Motor neuron (in vitro differentiated cells): ENCODE measurements at regions not wholly inside any gene's neighbourhood (a gene's known extent, or its start where the extent isn't known, plus 50 kb on each side); places are given as distances from the start of the nearest gene placed in this dataset.
"Not testable (repeated sequence)": the region's sequence is repeated elsewhere in the genome, so short reads cannot be mapped to it uniquely, and the experiment has no call there.

Source experiments
- ATAC-seq, 8 experiments: fragments of 200-7000 bp; cut with Tn5 transposase; replicated peaks in 6 of 8; 2 replicates each; pipeline ENCODE4 v1.8.0; 2021; ENCODE audit warnings: mild to moderate bottlenecking in 8 of 8, moderate library complexity in 8 of 8
- H3K27ac ChIP-seq, 2 donors: fragments of 250-450 bp; sonication (Bioruptor Pico); 2 replicates each; pipeline ENCODE4 v1.9.0; 2021; ENCODE audit warnings: antibody characterized with exemption in 2 of 2, mild to moderate bottlenecking in 2 of 2, moderate library complexity in 1 of 2
- H3K4me1 ChIP-seq, 2 donors: fragments of 250-450 bp; sonication (Bioruptor Pico); replicated peaks in 1 of 2; 2 replicates each; pipeline ENCODE4 v1.6.1; 2021; ENCODE audit warnings: antibody characterized with exemption in 2 of 2, mild to moderate bottlenecking in 2 of 2, moderate library complexity in 1 of 2
- H3K4me3 ChIP-seq, 5 donors: fragments of 250-450 bp; sonication (Bioruptor Pico); 2 replicates each; pipeline ENCODE4 v1.9.0; 2021; ENCODE audit warnings: antibody characterized with exemption in 5 of 5, mild to moderate bottlenecking in 5 of 5, moderate library complexity in 4 of 5
- WGBS, 10 experiments: fragments of 450-650 bp; shearing (Covaris generic); methylation state at CpG; one replicate each; pipeline ENCODE4 v1.0.0; 2022; 5-methylcytosine and 5-hydroxymethylcytosine counted together
- in situ Hi-C, 9 experiments: fragments of 400-800 bp; cut with MboI; loops; one replicate each; pipeline ENCODE4 v1.15.0; 2021; ENCODE audit warnings: low sequenced_read_pairs in 9 of 9, low pct_unique_long_range_greater_than_20kb in 2 of 9; ENCODE audit not compliant: unreplicated experiment in 9 of 9

DNA sequence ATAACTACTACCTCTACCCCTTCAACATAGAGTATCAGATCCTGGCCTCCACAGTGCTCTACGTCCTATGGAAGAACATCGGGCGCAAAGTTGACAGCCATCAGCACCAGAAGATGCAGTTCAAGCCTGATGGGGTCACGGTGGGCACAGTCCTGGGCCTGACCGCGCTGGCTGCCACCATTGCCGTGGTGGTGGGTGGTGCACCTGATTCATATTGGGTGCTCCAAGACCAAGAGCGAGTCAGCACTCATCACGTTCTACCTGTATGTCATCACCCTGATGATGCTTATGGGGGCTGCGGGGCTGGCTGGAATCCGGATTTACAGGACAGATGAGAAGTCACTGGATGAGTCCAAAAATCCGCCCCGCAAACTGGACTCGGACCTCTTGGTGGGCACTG lies 846.4 kb downstream of the RPIA start:
- H3K4me3 ChIP-seq, ATAC-seq, in situ Hi-C loops, H3K27ac ChIP-seq, H3K4me1 ChIP-seq: not testable (repeated sequence)
- whole genome bisulfite sequencing, 10 experiments = no CpG with 5 or more reads among the region's 14 CpGs

DNA sequence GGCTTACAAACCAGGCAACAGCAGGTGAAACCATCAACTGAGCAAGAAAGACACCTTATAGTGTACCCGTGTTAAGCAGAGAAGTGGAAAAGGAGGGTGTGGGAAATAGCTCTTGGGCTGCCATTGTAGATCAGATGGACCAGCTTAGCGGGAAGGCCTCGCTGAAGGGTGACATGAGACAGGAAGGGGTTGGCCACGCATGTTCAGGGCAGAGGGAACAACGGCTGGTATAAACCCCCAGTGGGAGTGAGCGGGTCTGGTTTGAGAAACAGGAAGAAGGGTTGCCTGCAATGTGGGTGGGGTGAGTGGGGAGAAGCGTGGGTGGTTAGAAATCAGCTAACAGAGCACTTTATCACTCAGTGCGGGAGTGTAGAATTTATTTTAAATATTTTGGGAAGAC lies 852.6 kb downstream of the RPIA start:
- H3K4me1 ChIP-seq, H3K27ac ChIP-seq, in situ Hi-C loops, ATAC-seq, H3K4me3 ChIP-seq: not testable (repeated sequence)
- no CpG with 5 or more reads among the region's 8 CpGs for WGBS, 10 experiments

DNA sequence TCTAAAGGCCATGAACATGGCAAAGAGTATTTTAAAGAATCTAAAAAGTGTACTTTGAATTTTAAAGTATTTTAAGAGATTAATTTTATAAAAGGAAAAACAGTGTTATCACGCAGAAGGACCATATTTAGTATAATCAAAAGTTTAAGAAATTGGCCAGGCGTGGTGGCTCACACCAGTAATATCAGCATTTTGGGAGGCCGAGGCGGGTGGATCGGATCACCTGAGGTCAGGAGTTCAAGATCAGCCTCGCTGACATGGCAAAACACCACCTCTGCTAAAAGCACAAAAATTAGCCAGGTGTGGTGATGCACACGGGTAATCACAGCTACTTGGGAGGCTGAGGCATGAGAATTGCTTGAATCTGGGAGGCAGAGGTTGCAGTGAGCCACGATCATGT lies 887.7 kb downstream of the RPIA start:
- H3K4me1 ChIP-seq, ATAC-seq, in situ Hi-C loops, H3K4me3 ChIP-seq, H3K27ac ChIP-seq: not testable (repeated sequence)
- no CpG with 5 or more reads among the region's 8 CpGs for WGBS, 10 experiments

DNA sequence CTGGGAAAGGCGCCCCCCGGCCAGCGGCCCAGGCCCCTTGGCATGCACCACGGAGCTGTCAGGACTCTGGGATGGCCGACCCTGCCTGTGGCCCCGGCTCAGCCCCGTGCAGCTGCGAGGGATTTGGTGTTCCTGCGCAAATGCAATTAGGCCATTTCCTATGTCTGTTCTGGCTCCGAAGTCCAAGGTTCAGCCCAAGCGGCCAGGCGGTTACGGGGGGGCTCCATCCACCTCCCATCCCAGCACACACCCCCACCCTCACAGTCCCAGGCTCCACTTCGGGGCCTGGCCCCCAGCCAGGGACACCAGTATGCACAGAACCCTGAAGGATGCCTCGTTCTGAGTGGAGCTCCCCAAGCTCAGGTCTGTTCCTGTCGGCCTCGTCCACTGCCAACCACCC lies 891.3 kb downstream of the RPIA start:
- ATAC-seq, H3K27ac ChIP-seq, in situ Hi-C loops, H3K4me3 ChIP-seq, H3K4me1 ChIP-seq: not testable (repeated sequence)
- WGBS, 10 experiments = no CpG with 5 or more reads among the region's 17 CpGs

DNA sequence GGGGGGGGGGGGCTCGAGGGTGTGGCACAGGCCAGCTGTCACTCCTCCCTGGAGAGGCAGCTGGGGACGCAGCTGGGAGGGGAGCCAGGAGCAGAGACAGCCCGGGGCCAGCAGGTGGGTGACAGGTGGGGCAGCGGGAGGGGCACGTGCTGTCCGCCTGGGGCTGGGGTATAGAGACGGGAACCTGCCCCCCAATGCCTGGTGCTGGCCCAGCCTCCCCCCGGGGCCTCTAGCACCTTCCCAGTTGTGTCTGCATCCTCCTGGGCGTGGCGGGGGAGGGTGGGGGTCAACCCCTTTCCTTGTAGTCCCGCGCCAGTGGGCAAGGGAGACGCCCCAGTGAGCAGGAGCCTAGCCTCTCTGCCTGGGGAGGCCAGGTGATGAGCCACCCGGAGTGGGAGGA lies 892.6 kb downstream of the RPIA start:
- H3K4me1 ChIP-seq, H3K27ac ChIP-seq, in situ Hi-C loops, H3K4me3 ChIP-seq, ATAC-seq: not testable (repeated sequence)
- WGBS, 10 experiments = no CpG with 5 or more reads among the region's 14 CpGs

DNA sequence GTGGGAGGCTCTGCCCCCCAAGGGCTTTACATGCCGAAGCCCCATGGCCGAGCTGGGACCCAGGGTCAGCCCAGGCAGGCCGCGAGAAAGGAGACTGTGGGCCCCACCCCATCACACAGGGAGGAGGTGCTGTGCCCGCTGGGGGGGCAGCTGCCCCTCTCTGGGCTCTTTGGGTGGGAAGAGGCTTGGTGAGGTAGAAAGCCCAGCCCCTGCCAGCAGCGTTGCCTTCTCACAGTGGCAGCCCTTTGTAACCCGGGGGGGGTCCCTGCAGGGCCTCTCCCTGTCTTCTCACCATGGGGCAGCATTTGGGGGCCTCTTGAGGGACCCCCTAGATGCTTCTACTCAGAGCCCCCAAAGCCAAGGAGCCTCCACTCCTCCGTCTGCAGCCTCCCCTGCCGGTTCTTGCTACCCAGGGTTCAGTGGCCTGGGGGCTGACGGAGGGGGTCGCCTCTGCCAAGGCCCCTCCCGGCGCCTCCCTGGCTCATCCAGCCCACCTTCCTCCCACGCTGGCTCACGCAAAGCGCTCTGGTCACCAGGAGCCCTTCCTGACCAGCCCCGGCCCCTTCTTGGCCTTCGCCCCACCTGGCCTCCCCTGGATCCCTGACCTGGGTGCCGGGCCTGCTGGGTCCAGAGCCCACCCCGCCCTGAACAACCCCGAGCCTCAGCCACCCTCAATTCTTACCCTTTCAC lies 893.5 kb downstream of the RPIA start:
- H3K27ac ChIP-seq, H3K4me1 ChIP-seq, in situ Hi-C loops: not testable (repeated sequence)
- WGBS, 10 experiments = no CpG with 5 or more reads among the region's 21 CpGs
- ATAC-seq = peak in 1 of 8 experiments; percentile 2
- H3K4me3 ChIP-seq = peak overlapping the region in 3 of 5 donors; percentile 24 to 50 (median 34)

DNA sequence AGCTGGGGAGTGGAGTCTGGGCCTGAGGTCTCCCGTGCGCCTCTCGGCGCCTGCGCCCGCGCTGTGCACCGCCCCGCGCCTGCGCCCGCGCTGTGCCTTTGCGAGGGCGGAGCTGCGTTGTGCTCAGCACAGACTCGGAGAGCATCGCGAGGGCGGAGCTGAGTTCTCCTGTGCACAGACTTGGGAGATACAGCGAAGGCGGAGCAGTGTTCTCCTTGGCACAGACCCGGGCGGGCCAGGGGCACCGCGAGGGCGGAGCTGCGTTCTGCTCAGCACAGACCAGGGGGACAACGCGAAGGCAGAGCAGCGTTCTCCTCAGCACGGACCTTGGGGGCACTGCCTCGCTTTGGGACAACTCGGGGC lies 894.1 kb downstream of the RPIA start:
- in situ Hi-C loops, H3K4me1 ChIP-seq, H3K27ac ChIP-seq: not testable (repeated sequence)
- ATAC-seq = peak; percentile 100
- WGBS, 10 experiments = no CpG with 5 or more reads among the region's 34 CpGs
- H3K4me3 ChIP-seq = peak overlapping the region; percentile 21 to 50 (median 38)

DNA sequence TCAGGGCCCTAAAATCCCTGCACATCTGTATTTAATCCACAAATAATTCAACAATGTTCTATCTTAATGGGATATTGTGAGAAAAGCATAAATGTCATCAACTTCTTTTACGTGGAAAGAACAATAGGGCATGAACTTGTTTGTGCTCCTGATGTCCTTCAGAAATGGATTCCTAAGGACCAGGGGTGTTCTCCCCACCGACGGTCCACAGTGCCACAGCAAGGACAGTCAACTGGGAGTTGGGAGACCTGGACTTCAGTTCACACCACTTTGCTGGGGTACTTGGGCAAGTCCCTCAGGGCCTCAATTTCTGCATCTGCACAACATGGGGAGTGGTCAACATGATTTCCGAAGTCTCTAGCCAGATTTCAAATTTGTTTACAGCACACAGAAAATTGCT lies 908.4 kb downstream of the RPIA start:
- H3K4me3 ChIP-seq, in situ Hi-C loops, H3K27ac ChIP-seq, ATAC-seq, H3K4me1 ChIP-seq: not testable (repeated sequence)
- WGBS, 10 experiments = 60 to 67% methylated on average over 1 of the region's 4 CpGs; no CpG with 5 or more reads in 8 of the 10 experiments

DNA sequence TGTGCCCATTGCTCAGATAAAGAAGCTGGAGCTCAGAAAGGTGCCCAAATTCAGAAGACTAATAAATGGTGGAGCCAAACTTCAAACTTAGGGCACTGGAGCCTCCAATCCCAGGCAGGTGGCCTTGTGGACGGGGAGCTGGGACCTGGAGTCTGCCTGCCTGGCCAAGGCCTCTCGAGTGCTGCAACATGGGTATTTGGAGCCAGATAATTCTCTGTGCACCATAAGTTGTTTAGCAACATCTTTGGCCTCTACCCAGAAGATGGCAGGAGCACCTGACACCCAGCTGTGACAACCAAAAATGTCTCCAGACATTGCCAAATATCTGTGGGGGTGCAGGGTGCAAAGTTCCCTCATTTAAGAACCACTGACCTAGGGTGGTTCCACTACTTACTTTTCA lies 915.0 kb downstream of the RPIA start:
- H3K4me1 ChIP-seq, H3K4me3 ChIP-seq, in situ Hi-C loops, ATAC-seq, H3K27ac ChIP-seq: not testable (repeated sequence)
- WGBS, 10 experiments = no CpG with 5 or more reads among the region's 2 CpGs

DNA sequence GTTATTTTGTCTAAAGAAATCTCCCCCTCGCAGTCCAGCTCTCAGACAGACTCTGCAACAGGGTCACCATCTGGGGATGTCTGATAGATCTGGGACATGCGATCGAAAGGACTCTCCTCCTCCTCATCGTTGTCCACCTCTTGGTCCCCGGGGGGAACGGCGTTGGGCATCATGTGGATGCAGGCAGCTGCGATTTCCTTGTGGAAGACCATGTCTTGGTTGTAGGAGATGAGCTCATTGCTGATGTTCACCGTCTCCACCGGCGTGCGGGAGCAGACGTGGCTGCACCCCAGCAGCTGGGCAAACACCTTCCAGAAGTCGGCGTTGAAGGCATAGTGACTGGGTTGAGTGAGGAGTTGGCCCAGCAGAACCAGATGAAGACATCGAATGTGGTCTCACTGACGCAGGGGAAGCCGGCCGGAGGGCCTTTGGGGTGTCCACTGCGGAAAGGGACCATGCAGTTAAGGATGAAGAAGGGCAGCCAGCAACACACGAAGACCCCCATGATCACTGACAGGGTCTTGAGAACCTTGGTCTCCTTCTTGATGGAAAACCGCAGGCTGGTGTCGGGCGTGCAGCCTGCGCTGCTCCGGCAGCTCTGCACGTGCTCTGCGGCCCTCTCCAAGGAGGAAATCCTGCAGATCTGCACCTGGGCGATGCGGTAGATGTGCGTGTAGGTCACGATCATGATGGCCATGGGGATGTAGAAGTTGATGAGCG lies 918.9 kb downstream of the RPIA start:
- in situ Hi-C loops, H3K4me3 ChIP-seq, H3K27ac ChIP-seq, H3K4me1 ChIP-seq, ATAC-seq: not testable (repeated sequence)
- 20 to 94% (median 81%) methylated on average over 1 to 5 of the region's 33 CpGs; no CpG with 5 or more reads in 5 of the 10 experiments for WGBS, 10 experiments

DNA sequence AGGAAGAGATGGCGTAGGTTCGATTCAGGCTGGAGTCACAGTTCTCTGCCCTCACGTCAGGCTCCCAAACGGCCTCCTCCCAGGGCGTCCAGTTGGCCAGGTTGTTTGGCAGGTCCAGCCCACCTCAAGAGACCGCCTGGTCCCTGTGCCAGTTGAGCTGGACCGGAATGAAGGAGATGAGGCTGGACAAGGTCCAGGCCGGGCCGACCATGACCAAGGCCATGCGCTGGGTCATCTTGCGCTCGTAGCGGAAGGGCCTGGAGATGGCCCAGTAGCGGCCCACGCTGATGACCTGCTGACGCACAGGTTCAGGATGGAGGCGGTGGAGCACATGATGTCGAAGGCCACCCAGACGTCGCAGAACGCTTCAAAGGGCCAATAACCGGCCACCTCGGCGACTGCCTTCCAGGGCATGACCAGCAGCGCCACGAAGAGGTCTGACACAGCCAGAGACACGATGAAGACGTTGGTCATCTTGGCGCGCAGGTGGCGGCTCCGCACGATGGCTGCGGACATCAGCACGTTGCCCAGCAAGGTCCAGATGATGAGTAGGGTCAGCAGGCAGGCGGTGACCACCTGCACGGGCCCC lies 919.5 kb downstream of the RPIA start:
- H3K4me3 ChIP-seq, ATAC-seq, in situ Hi-C loops, H3K27ac ChIP-seq, H3K4me1 ChIP-seq: not testable (repeated sequence)
- WGBS, 10 experiments = 33 to 78% (median 72%) methylated on average over 3 to 9 of the region's 37 CpGs; no CpG with 5 or more reads in 7 of the 10 experiments

DNA sequence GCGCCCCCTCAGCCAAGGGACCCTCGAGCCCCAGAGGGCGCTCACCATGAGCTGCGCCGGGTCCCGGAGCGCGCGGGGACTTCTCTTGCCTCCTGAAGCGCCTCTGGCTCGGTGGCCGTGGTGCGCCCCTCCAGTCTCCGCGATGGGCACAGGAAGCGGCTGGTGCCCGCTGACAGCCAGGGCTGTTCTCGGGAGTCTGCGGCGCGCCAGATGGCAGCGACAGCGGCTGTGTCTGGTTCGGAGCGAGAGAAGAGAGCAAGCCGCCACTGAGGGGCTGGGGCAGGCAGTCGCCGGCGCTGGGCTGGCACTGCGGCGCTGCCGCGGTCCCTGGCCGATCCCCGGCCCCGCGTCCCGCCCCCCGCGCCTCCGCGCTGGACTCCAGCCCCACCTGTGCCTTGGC lies 920.2 kb downstream of the RPIA start:
- H3K4me1 ChIP-seq, in situ Hi-C loops, H3K27ac ChIP-seq, H3K4me3 ChIP-seq, ATAC-seq: not testable (repeated sequence)
- WGBS, 10 experiments = 0% methylated on average over 2 of the region's 42 CpGs; no CpG with 5 or more reads in 9 of the 10 experiments

DNA sequence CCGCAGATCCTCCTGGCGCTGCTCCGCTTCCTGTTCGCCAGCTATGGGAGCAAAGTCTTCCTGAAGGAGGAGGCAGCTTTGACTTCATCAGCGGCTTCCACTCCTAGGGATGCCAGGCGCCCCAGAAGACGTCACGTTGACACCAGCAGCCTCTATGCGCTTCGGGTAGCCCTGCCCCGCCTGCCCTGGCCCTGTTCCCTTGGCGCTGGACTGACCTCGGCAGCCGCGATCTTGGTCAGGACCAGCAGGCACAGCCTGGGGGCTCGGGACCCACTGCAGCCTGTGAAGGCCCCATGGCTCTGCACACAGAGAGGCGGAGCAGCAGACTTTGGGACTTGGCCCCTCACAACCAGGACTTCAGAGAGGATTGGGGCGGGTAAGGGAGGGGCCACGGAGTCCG lies 957.8 kb downstream of the RPIA start:
- H3K4me3 ChIP-seq, H3K27ac ChIP-seq, in situ Hi-C loops, H3K4me1 ChIP-seq, ATAC-seq: not testable (repeated sequence)
- no CpG with 5 or more reads among the region's 20 CpGs for whole genome bisulfite sequencing, 10 experiments
